Sigmoid colon (tissue), 6 donors: ENCODE measurements at regions not wholly inside any gene's neighbourhood (a gene's known extent, or its start where the extent isn't known, plus 50 kb on each side); places are given as distances from the start of the nearest gene placed in this dataset.

Experiments
- DNase-seq: peaks from one replicate; pipeline ENCODE4 v3.0.0-alpha.2; 2019
- H3K27ac ChIP-seq, 4 donors: fragments of 200-600 bp; sonication (generic); one replicate each; pipeline ENCODE4 v1.5.1; 2016 to 2019; ENCODE audit warnings: mild to moderate bottlenecking in 1 of 4
- H3K27me3 ChIP-seq, 3 donors: fragments of 200-600 bp; sonication (generic); one replicate each; pipeline ENCODE4 v1.5.1; 2019; ENCODE audit warnings: mild to moderate bottlenecking in 1 of 3
- H3K36me3 ChIP-seq, 4 donors: fragments of 200-600 bp; sonication (generic); one replicate each; pipeline ENCODE4 v1.5.1; 2016 to 2019
- H3K4me1 ChIP-seq, 4 donors: fragments of 200-600 bp; sonication (generic); one replicate each; pipeline ENCODE4 v1.5.1; 2017 to 2019
- H3K4me3 ChIP-seq, 4 donors: fragments of 200-600 bp; sonication (generic); one replicate each; pipeline ENCODE4 v1.5.1; 2017 to 2019; ENCODE audit warnings: mild to moderate bottlenecking in 2 of 4, moderate library complexity in 1 of 4
- H3K9me3 ChIP-seq, 4 donors: fragments of 200-600 bp in 3 of 4; sonication (generic) in 3 of 4; one replicate each; pipeline versions ENCODE4 v1.5.1 to v1.6.1; 2013 to 2019
- CTCF ChIP-seq, 4 experiments: fragments of 450-650 bp in 3 of 4; fragments of 200-600 bp in 1 of 4; IDR thresholded peaks; one replicate each; pipeline ENCODE4 v1.5.1; 2016 to 2019; ENCODE audit warnings: antibody characterized with exemption in 4 of 4, mild to moderate bottlenecking in 3 of 4, moderate library complexity in 2 of 4
- EP300 ChIP-seq, 4 donors: sonication (generic); formaldehyde crosslinking; IDR thresholded peaks; one replicate each; pipeline ENCODE4 v1.6.1; 2017; ENCODE audit warnings: antibody characterized with exemption in 4 of 4
- POLR2A ChIP-seq, 2 donors: fragments of 450-650 bp; IDR thresholded peaks; one replicate each; pipeline ENCODE4 v1.6.1; 2016; ENCODE audit warnings: antibody characterized with exemption in 2 of 2, mild to moderate bottlenecking in 2 of 2, moderate library complexity in 2 of 2
- POLR2AphosphoS5 ChIP-seq, 4 donors: sonication (generic); formaldehyde crosslinking; IDR thresholded peaks; one replicate each; pipeline ENCODE4 v1.6.1; 2017; ENCODE audit warnings: antibody characterized with exemption in 4 of 4
- WGBS, 2 donors: extraction: QIAGEN DNeasy Blood & Tissue Kit; methylation state at CpG; one replicate each; pipeline ENCODE4 v1.1.7; 2013; 5-methylcytosine and 5-hydroxymethylcytosine counted together
- intact Hi-C: fragments of 100-400 bp; cut with DNase I; formaldehyde crosslinking; loops from one replicate; pipeline ENCODE4 v1.15.1; 2023
- donor health status: healthy with polysubstance abuse.
- donor health status: healthy.

GRCh38 chr12:23186950-23187349 is 562.0 kb downstream of the ETNK1 start:
- no peak for DNase-seq
- H3K27ac ChIP-seq = no peak overlapping the region
- TF ChIP-seq CTCF (IDR thresholded peaks at IDR 0.05) (no peak), POLR2A (IDR thresholded peaks at IDR 0.05) (no peak), POLR2AphosphoS5 (IDR thresholded peaks at IDR 0.05) (no peak), EP300 (IDR thresholded peaks at IDR 0.05) (no peak)
- intact Hi-C loops = no loop called here
- no peak overlapping the region for H3K4me3 ChIP-seq
- H3K9me3 ChIP-seq = no peaks in the 10 kb centered on the region
- H3K4me1 ChIP-seq = no peaks in the 10 kb centered on the region
- no peaks in the 10 kb centered on the region for H3K36me3 ChIP-seq
- no peaks in the 10 kb centered on the region for H3K27me3 ChIP-seq

DNA sequence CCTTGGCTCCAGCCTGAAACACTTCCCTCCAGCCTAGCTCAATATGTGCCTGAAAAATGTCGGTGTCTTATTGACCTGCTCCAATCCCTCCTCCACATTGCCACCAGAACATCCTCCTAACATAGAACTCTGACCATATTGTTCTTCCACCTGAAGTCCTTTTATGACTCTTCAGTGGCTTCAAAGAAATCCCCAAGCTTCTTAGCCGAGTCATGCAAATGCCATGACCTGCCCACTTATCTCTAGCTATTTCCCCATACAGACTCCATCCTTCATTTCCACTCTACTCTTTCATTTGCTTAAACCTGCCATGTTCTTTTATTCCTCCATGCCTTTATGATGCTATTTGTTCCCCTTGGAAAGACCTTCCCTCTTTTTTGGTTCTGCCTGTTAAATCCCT is 568.6 kb downstream of the ETNK1 start:
- Histone ChIP-seq H3K36me3 (no peaks in the 10 kb centered on the region), H3K27me3 (no peaks in the 10 kb centered on the region), H3K9me3 (no peaks in the 10 kb centered on the region), H3K4me3 (no peak overlapping the region), H3K4me1 (peaks cover 0 to 3% (median 0%) of the 10 kb centered on the region in 4 donors), H3K27ac (no peak overlapping the region)
- 76 to 85% methylated on average over 2 of the region's 2 CpGs for WGBS, 2 donors
- no peak for TF ChIP-seq POLR2AphosphoS5 (IDR thresholded peaks at IDR 0.05)
- no peak for DNase-seq
- intact Hi-C loops = no loop called here

DNA sequence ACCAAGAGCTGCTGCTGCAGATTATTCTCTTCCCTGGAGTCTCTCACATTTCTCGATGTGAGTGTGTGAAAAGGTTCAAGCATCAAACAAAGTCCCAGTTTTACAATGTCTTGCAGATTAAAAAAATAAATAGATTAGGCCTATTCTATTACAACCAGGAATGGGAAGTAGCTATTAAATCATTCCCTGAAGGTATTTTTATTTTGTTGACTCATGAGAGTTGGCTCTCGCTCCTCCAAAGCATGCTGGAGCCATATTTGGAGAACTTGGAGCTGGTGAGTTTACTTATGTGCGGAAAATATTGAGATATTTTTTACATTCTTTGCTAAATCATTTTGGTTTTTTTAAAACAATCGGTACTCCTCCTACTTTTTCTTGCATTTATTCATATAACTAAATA is 572.3 kb downstream of the ETNK1 start:
- H3K9me3 ChIP-seq = peaks cover 0 to 2% (median 0%) of the 10 kb centered on the region in 4 donors
- no peak for TF ChIP-seq POLR2AphosphoS5 (IDR thresholded peaks at IDR 0.05)
- no peak for TF ChIP-seq POLR2A (IDR thresholded peaks at IDR 0.05)
- no peak for TF ChIP-seq CTCF (IDR thresholded peaks at IDR 0.05)
- no peak for TF ChIP-seq EP300 (IDR thresholded peaks at IDR 0.05)
- DNase-seq = no peak
- intact Hi-C loops = no loop called here
- H3K36me3 ChIP-seq = no peaks in the 10 kb centered on the region
- 43 to 65% methylated on average over 4 of the region's 4 CpGs for WGBS, 2 donors
- no peaks in the 10 kb centered on the region for H3K27me3 ChIP-seq
- peaks cover 0 to 3% (median 0%) of the 10 kb centered on the region in 4 donors for H3K4me1 ChIP-seq
- no peak overlapping the region for H3K27ac ChIP-seq
- no peak overlapping the region for H3K4me3 ChIP-seq

DNA sequence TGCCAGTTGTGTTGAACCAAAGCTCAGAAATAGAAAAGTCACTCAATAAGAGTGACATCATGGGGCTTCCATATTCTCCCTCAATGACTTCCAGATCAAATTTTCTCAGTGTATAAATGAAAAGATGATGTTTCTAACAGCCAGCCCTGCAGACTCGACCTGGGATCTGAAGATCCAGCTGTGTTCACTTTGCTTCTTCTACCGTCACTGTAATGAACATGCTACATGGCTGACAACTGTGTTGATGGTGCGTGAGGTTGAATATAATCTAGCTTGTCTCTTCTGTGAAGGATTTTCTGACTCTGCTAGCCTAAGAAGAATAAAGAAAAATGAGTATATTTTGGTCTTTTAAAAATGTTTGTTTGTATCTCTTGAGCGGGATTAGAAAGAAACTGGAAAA is 577.8 kb downstream of the ETNK1 start:
- no peak for DNase-seq
- H3K27ac ChIP-seq = no peak overlapping the region
- WGBS, 2 donors = 62 to 77% methylated on average over 4 of the region's 4 CpGs
- no peaks in the 10 kb centered on the region for H3K36me3 ChIP-seq
- no peak for TF ChIP-seq POLR2AphosphoS5 (IDR thresholded peaks at IDR 0.05)
- TF ChIP-seq POLR2A (IDR thresholded peaks at IDR 0.05) = no peak
- TF ChIP-seq EP300 (IDR thresholded peaks at IDR 0.05) = no peak
- H3K27me3 ChIP-seq = no peaks in the 10 kb centered on the region
- intact Hi-C loops = no loop called here
- H3K4me3 ChIP-seq = no peak overlapping the region
- peaks cover 0 to 2% (median 0%) of the 10 kb centered on the region in 4 donors for H3K9me3 ChIP-seq
- no peaks in the 10 kb centered on the region for H3K4me1 ChIP-seq

- no peaks in the 10 kb centered on the region for H3K27me3 ChIP-seq
- intact Hi-C loops = loop anchor here (5.0 kb wide), 1 partner anchor 1392 kb away; no protein-coding TSS in a partner anchor
- no peak for TF ChIP-seq POLR2AphosphoS5 (IDR thresholded peaks at IDR 0.05)
- TF ChIP-seq CTCF (IDR thresholded peaks at IDR 0.05) = peak; percentile 37 to 85 (median 76)
- no peak overlapping the region for H3K4me3 ChIP-seq
- no peak overlapping the region for H3K27ac ChIP-seq
- WGBS, 2 donors = 9 to 16% methylated on average over 3 of the region's 3 CpGs
- DNase-seq = no peak
- no peaks in the 10 kb centered on the region for H3K4me1 ChIP-seq
- no peaks in the 10 kb centered on the region for H3K36me3 ChIP-seq
- no peaks in the 10 kb centered on the region for H3K9me3 ChIP-seq
These were observed 580.2 kb downstream of the ETNK1 start for GRCh38 chr12:23204933-23205778.
